MM.1S (cell line): ENCODE measurements at regions not wholly inside any gene's neighbourhood (a gene's known extent, or its start where the extent isn't known, plus 50 kb on each side); places are given as distances from the start of the nearest gene placed in this dataset.

Experiments
- DNase-seq: peaks from one replicate; pipeline ENCODE4 v3.0.0-alpha.2; 2015
- H2AFZ ChIP-seq: fragments of 300-600 bp; sonication (generic); 2 replicates; pipeline ENCODE4 v1.6.0; 2016; ENCODE audit warnings: antibody characterized with exemption, low read length
- H3F3A ChIP-seq: fragments of 300-600 bp; sonication (generic); 2 replicates; pipeline ENCODE4 v1.6.1; 2016; ENCODE audit warnings: mild to moderate bottlenecking, antibody characterized with exemption, low read length, moderate library complexity, mixed read lengths; ENCODE audit not compliant: insufficient read depth
- H3K27ac ChIP-seq: fragments of 300-600 bp; sonication (generic); 2 replicates; pipeline ENCODE4 v1.5.1; 2016; ENCODE audit warnings: mild to moderate bottlenecking, low read length
- H3K27me3 ChIP-seq: fragments of 300-600 bp; sonication (generic); replicated peaks from 2 replicates; pipeline ENCODE4 v1.6.0; 2016; ENCODE audit warnings: low read length; ENCODE audit not compliant: insufficient read depth
- H3K36me3 ChIP-seq: fragments of 300-600 bp; sonication (generic); replicated peaks from 2 replicates; pipeline ENCODE4 v1.6.1; 2016; ENCODE audit warnings: mild to moderate bottlenecking, low read length, mixed read lengths; ENCODE audit not compliant: insufficient read depth
- H3K4me1 ChIP-seq: fragments of 300-600 bp; sonication (generic); 2 replicates; pipeline ENCODE4 v1.6.1; 2016; ENCODE audit warnings: low read length, mixed read lengths
- H3K4me2 ChIP-seq: fragments of 300-600 bp; sonication (generic); 2 replicates; pipeline ENCODE4 v1.6.0; 2016; ENCODE audit warnings: low read depth, low read length
- H3K4me3 ChIP-seq: fragments of 300-600 bp; sonication (generic); 2 replicates; pipeline ENCODE4 v1.5.1; 2016; ENCODE audit warnings: low read length, mixed read lengths
- H3K79me2 ChIP-seq: fragments of 300-600 bp; sonication (generic); 2 replicates; pipeline ENCODE4 v1.6.1; 2016; ENCODE audit warnings: mixed run types, low read length, mixed read lengths
- H3K9ac ChIP-seq: fragments of 300-600 bp; sonication (generic); 2 replicates; pipeline ENCODE4 v1.6.1; 2016; ENCODE audit warnings: low read length, mixed read lengths
- H3K9me2 ChIP-seq: fragments of 300-600 bp; sonication (generic); replicated peaks from 2 replicates; pipeline ENCODE4 v1.6.1; 2016; ENCODE audit warnings: mild to moderate bottlenecking, low read length, mixed read lengths; ENCODE audit not compliant: insufficient read depth
- H3K9me3 ChIP-seq: fragments of 300-600 bp; sonication (generic); replicated peaks from 2 replicates; pipeline ENCODE4 v1.6.1; 2016; ENCODE audit warnings: mild to moderate bottlenecking, low read length, mixed read lengths; ENCODE audit not compliant: insufficient read depth
- H4K20me1 ChIP-seq: fragments of 300-600 bp; sonication (generic); 2 replicates; pipeline ENCODE4 v1.6.1; 2016; ENCODE audit warnings: mild to moderate bottlenecking, low read length, moderate library complexity, mixed read lengths; ENCODE audit not compliant: insufficient read depth
- EZH2 ChIP-seq: fragments of 300-600 bp; sonication (generic); optimal IDR thresholded peaks from 2 replicates; pipeline ENCODE3; 2017; ENCODE audit warnings: low read depth, mild to moderate bottlenecking, antibody characterized with exemption, low read length, mixed read lengths
- EZH2phosphoT487 ChIP-seq: fragments of 300-600 bp; sonication (generic); IDR thresholded peaks from 2 replicates; pipeline ENCODE4 v1.6.1; 2018; ENCODE audit warnings: antibody characterized with exemption, low read length
- TF ChIP-seq, protein P1 (sequence below): fragments of 300-600 bp; sonication (generic); IDR thresholded peaks from 2 replicates; pipeline ENCODE4 v1.5.1; 2016; ENCODE audit warnings: antibody characterized with exemption, low read length, mixed read lengths

DNA sequence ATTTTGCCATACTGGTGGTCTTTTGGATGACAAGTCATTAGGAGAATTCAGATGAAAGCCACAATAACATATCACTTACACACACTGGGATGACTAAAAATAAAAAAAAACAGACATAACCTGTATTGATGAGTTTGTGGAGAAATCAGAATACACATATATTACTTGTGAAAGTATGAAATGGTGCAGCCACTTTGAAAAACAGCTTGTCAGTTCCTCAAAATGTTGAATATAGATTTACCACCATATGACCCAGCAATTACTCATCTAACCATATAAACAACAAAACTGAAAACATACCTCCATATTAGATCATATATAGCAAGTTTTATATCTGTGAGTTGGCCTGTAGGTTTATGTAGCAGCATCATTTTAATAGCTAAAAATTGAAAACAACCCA, 608.7 kb downstream of the TLL1 start:
- TF ChIP-seq, protein P1, sequence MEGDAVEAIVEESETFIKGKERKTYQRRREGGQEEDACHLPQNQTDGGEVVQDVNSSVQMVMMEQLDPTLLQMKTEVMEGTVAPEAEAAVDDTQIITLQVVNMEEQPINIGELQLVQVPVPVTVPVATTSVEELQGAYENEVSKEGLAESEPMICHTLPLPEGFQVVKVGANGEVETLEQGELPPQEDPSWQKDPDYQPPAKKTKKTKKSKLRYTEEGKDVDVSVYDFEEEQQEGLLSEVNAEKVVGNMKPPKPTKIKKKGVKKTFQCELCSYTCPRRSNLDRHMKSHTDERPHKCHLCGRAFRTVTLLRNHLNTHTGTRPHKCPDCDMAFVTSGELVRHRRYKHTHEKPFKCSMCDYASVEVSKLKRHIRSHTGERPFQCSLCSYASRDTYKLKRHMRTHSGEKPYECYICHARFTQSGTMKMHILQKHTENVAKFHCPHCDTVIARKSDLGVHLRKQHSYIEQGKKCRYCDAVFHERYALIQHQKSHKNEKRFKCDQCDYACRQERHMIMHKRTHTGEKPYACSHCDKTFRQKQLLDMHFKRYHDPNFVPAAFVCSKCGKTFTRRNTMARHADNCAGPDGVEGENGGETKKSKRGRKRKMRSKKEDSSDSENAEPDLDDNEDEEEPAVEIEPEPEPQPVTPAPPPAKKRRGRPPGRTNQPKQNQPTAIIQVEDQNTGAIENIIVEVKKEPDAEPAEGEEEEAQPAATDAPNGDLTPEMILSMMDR, result no peak
- TF ChIP-seq EZH2phosphoT487 (no peak), EZH2 (no peak)

DNA sequence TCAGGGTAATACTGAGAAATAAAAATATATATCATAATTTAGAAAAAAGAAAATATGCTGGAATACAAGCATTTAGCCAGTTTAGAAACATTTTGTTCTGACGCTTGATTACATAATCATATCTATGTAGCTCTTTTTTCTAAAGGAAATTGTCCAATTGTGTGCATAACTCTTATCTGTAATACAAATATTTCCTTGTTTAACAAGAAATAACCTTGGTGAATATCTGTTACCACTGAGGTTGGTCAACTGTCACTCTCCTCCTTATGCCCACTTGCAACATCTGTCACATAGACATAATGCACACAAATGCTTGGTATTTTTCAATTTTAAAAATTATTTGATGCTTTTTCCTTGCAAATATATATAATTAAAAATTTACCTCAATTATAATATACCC, 609.7 kb downstream of the TLL1 start:
- H4K20me1 ChIP-seq, result no peaks in the 10 kb centered on the region
- H3K4me2 ChIP-seq, result no peak overlapping the region
- no peak overlapping the region for H2AFZ ChIP-seq
- no peaks in the 10 kb centered on the region for H3K36me3 ChIP-seq
- no peaks in the 10 kb centered on the region for H3K79me2 ChIP-seq
- no peaks in the 10 kb centered on the region for H3K9me3 ChIP-seq
- no peak overlapping the region for H3K27ac ChIP-seq
- H3K9ac ChIP-seq, result no peak overlapping the region
- TF ChIP-seq EZH2, result no peak
- TF ChIP-seq, protein P1, result no peak
- no peak for TF ChIP-seq EZH2phosphoT487
- no peak overlapping the region for H3K4me3 ChIP-seq
- no peaks in the 10 kb centered on the region for H3K27me3 ChIP-seq
- no peaks in the 10 kb centered on the region for H3F3A ChIP-seq
- no peak for DNase-seq
- no peaks in the 10 kb centered on the region for H3K4me1 ChIP-seq
- no peaks in the 10 kb centered on the region for H3K9me2 ChIP-seq

More for the DNA sequence above, 608.7 kb downstream of the TLL1 start:
- H3K79me2 ChIP-seq, result no peaks in the 10 kb centered on the region
- no peaks in the 10 kb centered on the region for H3K27me3 ChIP-seq
- no peak for DNase-seq
- no peak overlapping the region for H3K4me3 ChIP-seq
- H3K27ac ChIP-seq, result no peak overlapping the region
- no peaks in the 10 kb centered on the region for H3K9me2 ChIP-seq
- no peaks in the 10 kb centered on the region for H3F3A ChIP-seq
- H3K4me2 ChIP-seq, result no peak overlapping the region
- no peak overlapping the region for H3K9ac ChIP-seq
- no peaks in the 10 kb centered on the region for H4K20me1 ChIP-seq
- H2AFZ ChIP-seq, result no peak overlapping the region
- H3K4me1 ChIP-seq, result no peaks in the 10 kb centered on the region
- no peaks in the 10 kb centered on the region for H3K9me3 ChIP-seq
- no peaks in the 10 kb centered on the region for H3K36me3 ChIP-seq

DNA sequence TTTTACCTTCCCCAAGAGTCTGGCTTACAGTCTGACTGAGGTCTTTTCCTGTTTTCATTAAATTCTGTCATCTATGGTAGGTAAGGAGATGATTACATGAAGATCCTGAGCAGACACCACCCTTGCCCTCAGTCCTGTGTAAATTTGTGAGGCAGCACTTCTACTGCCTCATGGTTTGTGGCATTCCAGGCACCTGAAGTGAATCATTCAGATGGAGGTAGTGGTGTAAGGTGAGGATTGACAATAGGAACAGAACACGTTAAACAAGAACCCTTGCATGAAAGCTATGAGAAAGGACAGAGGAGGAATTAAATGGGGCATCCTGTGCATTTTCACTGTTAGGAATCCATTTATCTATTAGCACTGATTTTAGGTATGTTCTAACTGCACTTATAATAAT, 618.6 kb downstream of the TLL1 start:
- H2AFZ ChIP-seq, result no peak overlapping the region
- H3K4me1 ChIP-seq, result no peaks in the 10 kb centered on the region
- no peaks in the 10 kb centered on the region for H3K27me3 ChIP-seq
- TF ChIP-seq EZH2phosphoT487, result no peak
- TF ChIP-seq, protein P1, result no peak
- TF ChIP-seq EZH2, result no peak
- H3F3A ChIP-seq, result no peaks in the 10 kb centered on the region
- no peak for DNase-seq
- H3K36me3 ChIP-seq, result no peaks in the 10 kb centered on the region
- H3K27ac ChIP-seq, result no peak overlapping the region
- no peak overlapping the region for H3K4me2 ChIP-seq
- H3K9me2 ChIP-seq, result no peaks in the 10 kb centered on the region
- H4K20me1 ChIP-seq, result no peaks in the 10 kb centered on the region
- H3K9ac ChIP-seq, result no peak overlapping the region
- no peaks in the 10 kb centered on the region for H3K79me2 ChIP-seq
- H3K9me3 ChIP-seq, result no peaks in the 10 kb centered on the region
- H3K4me3 ChIP-seq, result no peak overlapping the region
